HUDEP-2 (cell line): ENCODE measurements at regions not wholly inside any gene's neighbourhood (a gene's known extent, or its start where the extent isn't known, plus 50 kb on each side); places are given as distances from the start of the nearest gene placed in this dataset.
"Not testable (repeated sequence)": the region's sequence is repeated elsewhere in the genome, so short reads cannot be mapped to it uniquely, and the experiment has no call there.

ENCODE experiments used
- DNase-seq, 76 experiments: peaks; one replicate each; lab custom pipeline; 2025; ENCODE audit not compliant: unreplicated experiment in 76 of 76; lab: John Stamatoyannopoulos, UW

GRCh38 chr1:22330760-22331119 lies 120.9 kb upstream of the ZBTB40 start:
- no peak for DNase-seq

GRCh38 chr1:22331618-22332423 lies 119.8 kb upstream of the ZBTB40 start:
- DNase-seq = no peak

DNA sequence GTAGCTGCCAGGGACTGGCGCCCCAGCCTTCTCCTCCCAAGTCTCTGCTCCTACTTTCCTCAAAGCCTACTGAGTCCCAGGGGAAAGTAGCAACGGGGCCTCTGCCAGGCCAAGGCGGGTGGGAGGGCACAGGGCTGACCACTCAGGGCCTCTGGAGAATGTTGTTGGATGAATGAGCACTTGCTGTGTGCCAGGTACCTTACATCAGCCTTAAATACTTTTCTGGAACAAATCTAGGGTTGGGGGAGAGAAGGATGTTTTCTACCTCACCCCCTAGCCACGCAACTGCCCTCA lies 119.3 kb upstream of the ZBTB40 start:
- no peak for DNase-seq

DNA sequence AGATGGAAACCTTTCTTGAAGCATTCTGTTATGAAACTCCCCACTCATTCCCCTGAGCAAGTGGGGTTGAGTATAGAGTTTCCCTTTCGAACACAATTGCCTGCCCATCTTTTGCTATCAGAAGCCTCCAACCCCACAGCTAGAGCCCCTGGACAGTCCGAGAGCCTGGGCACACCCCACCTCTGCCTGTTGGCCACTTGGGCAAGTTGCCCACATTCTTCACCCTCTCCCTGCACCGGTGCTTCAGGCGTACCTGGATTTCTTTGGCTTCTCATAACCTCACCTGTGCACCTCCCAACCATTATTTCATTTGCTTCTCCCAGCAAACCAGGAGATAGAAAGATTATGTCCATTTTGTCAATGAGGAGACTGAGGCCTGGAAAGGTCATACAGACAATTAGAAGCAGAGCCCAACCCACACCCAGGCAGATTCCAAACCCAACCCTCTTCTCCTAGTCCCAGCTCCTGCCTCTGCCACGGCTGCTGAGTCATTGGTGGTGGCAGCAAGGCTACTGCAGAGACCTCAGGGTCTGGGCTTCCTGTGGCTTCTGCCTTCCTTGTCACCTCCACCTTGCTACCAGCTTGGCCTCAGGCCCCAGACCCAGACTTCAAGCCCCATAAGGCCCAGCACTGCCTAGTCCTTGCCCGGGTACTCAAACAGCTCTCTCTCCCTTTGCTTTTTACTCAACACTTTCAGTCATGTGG lies 118.7 kb upstream of the ZBTB40 start:
- DNase-seq = no peak

- DNase-seq = no peak
Measured at GRCh38 chr1:22333516-22334121, 118.0 kb upstream of the ZBTB40 start.

DNA sequence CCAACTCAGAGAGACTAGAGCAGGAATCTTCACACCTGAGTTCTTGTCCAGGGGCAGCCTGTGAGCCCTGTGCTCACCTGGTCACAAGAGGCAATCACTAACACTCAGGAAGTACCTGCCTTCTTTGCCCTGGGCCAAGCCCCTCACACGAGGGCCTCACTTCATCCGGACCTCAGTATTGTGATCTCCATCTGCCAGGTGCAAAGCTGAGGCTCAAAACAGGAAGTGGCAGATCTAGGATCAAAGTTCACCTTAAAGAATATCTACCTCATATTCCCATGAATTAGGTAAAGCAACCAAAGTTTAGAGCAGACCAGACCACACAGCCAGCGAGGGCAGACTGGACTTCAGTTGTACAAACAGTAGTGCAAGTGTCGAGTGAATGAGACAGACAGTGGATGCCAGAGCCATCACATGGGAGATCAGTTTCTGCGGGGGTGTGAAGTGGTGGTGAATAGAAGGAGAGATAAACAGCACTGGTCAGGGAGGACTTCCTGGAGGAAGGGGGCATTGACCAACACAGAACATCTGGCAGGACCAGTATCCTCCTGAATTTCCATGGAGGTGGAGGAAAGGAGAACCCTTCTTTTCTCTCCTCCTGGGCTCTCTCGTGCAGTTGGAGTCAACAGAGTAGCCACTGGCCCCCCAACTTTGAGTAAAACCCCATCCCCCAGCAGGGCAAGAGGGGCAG lies 116.6 kb upstream of the ZBTB40 start:
- DNase-seq = no peak

DNA sequence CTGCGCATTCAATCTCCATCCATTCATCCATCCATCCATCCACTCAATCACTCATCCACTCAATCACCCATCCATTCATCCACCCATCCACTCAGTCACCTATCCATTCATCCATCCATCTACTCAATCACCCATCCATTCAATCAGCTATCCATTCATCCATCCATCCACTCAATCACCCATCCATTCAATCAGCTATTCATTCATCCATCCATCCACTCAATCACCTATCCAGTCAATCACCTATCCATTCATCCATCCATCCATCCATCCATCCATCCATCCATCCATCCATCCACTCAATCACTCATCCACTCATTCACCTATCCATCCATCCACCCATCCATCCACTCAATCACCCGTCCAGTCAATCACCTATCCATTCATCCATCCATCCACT lies 115.4 kb upstream of the ZBTB40 start:
- not testable (repeated sequence) for DNase-seq

DNA sequence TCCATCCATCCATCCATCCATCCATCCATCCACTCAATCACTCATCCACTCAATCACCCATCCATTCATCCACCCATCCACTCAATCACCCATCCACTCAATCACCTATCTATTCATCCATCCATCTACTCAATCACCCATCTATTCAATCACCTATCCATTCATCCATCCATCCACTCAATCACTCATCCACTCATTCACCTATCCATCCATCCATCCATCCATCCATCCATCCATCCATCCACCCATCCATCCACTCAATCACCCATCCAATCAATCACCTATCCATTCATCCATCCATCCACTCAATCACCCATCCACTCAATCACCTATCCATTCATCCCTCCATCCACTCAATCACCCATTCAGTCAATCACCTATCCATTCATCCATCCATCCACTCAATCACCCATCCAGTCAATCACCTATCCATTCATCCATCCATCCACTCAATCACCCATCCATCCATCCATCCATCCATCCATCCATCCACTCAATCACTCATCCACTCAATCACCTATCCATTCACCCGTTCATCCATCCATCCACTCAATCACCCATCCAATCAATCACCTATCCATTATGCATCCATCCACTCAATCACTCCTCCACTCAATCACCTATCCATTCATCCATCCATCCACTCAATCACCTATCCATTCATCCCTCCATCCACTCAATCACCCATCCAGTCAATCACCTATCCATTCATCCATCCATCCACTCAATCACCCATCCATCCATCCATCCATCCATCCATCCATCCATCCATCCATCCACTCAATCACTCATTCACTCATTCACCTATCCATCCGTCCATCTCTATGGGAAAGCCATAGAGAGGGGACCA lies 114.7 kb upstream of the ZBTB40 start:
- not testable (repeated sequence) for DNase-seq

- DNase-seq = no peak
Measured at GRCh38 chr1:22338071-22338765, 113.4 kb upstream of the ZBTB40 start.

DNA sequence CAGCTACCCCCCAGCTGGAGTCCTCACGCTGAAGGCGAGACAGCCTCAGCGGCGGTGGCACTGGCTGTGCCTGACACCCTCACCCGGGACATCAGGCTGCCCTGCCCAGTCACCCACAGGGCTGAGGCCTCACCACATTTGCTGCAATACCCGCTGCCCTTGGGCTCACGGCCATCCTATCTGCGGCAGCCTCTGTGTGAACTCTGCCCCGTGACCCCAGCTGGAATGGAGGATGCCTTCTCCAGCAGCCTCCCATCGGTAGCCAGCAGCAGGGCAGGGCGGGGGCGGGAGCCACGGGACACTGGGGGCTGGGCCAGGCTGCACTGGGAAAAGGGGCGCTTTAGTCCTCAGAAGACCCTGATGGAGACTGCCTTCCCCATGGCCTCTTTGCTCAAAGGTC lies 112.4 kb upstream of the ZBTB40 start:
- no peak for DNase-seq

GRCh38 chr1:22340066-22340465 lies 111.6 kb upstream of the ZBTB40 start:
- no peak for DNase-seq

GRCh38 chr1:22340873-22341272 lies 110.8 kb upstream of the ZBTB40 start:
- no peak for DNase-seq

DNA sequence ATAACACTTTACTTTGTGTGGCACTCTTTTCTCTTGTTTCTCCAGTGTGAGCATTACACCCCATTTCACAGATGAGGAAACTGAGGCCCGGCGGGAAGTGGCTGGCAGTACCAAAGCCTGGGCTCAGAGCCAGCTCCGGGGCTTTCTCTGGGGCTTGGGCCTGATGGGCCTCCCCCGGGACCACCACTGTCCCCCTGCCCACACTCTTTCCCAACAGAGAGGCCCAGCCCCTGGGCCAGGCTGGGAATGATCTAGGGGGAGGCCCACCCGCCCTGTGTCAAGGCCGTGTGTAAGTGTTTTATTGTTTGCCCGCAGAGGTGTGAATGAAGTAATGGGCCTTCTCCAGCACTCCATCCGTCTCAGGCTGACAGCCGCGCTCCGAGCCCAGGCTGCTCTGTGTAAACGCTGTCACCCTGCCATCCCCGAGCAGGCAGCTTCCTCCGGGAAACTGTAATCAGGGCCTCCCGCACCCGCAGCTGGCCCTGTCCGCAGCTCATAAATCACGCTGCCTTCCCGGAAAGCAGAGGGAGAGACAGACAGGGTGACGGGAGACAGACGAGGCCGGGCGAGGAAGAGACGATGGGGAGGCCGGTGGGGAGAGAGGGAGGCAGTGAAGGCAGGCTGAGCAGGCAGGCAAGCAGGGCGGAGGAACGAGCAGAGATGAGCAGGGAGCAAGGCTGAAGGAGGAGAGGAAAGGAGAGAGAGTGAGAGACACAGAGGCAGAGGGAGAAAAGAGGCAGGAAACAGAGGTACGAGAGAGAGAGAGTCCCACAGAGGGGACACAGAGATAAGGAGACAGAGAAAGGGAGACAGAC lies 109.7 kb upstream of the ZBTB40 start:
- DNase-seq = no peak

GRCh38 chr1:22342734-22343191 lies 108.9 kb upstream of the ZBTB40 start:
- DNase-seq = no peak

DNA sequence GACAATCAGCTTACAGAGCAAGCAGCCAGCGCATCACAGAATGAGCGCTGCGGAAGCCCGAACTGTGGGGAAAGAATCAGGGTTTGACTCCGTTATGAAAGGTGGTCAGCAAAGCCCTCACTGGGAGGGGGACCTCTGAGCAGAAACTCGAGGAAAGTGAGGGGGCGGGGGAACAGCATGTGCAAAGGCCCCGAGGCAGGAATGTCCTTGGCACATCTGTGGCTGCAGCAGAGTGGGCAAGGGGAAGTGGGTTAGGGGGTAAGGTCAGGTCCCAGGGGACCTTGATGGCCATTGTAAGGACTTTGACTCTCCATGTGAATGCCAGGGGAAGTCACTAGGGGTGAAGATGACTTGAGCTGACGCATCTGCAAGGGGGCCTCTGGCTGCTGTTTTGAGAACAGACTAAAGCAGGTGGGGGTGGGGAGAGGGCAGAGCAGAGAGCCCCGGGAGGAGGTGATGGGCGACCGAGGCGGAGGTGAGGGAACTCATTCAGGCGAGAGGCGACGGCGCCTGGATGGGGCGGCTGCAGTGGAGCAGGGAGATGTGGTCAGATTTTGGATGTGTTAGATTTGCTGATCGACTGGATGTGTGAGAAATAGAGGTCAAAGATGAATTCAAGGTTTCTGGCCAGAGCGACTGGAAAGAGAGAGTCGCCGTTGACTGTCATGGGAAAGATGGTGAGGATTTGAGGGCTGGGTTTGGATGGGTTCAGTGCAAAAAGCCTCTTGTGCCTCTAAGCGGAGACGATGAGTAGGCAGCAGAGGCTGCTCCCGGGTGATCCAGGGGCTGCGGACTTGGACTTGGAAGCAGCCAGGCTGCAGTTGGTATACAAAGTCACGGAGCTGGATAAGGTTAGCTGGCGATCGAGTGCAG lies 108.0 kb upstream of the ZBTB40 start:
- no peak for DNase-seq

DNA sequence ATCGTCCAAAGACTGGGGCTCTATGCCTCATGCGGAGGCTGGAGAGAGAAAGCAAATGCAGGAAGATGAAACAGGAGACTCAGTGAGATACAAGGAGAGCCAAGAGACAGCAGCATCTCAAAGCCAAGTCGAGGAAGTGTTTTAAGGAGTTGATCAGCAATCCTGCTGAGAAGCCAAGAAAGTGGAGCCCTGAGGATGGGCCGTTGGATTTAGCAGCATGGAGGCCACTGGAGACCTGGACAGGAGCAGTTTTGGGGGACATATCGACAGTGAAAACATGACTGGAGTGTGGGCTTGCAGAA lies 107.4 kb upstream of the ZBTB40 start:
- no peak for DNase-seq

DNA sequence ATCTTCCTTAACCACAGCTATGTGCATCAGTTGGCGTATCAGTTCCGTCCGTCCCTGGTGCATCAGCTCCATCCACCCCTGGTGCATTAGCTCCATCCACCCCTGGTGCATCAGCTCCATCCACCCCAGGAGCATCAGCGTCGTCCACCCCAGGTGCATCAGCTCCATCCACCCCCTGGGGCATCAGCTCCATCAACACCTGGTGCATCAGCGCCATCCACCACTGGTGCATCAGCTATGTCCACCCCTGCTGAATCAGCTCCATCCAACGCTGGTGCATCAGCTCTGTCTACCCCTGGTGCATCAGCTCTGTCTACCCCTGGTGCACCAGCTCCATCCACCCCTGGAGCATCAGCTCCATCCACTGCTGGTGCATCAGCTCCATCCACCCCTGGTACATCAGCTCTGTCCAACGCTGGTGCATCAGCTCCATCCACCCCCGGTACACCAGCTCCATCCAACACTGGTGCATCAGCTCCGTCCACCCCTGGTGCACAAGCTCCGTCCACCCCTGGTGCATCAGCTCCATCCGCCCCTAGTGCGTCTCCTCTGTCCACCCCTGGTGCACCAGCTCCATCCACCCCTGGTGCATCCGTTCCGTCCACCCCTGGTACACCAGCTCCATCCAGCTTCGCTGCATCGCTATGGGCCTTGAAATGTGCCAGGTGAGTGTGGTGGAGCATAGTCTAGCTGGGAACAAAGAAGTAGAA lies 106.6 kb upstream of the ZBTB40 start:
- DNase-seq = no peak
